HG02840 (cell line): ENCODE measurements at regions not wholly inside any gene's neighbourhood (a gene's known extent, or its start where the extent isn't known, plus 50 kb on each side); places are given as distances from the start of the nearest gene placed in this dataset.

Experiments
- ATAC-seq: cut with Tn5 transposase; IDR thresholded peaks from one replicate; pipeline ENCODE4 v1.9.1; 2021; ENCODE audit warnings: mild to moderate bottlenecking, moderate library complexity, moderate number of reproducible peaks; ENCODE audit not compliant: unreplicated experiment, low FRiP score

GRCh38 chr4:153034681-153035080 lies 98.6 kb downstream of the FHDC1 start:
- no peak for ATAC-seq

- no peak for ATAC-seq
These were observed 100.9 kb downstream of the FHDC1 start for GRCh38 chr4:153036931-153037482.

- ATAC-seq, result no peak
These were observed 102.6 kb downstream of the FHDC1 start for GRCh38 chr4:153038623-153039311.

- no peak for ATAC-seq
These were observed 103.5 kb downstream of the FHDC1 start for GRCh38 chr4:153039542-153040185.

- ATAC-seq, result no peak
These were observed 104.6 kb downstream of the FHDC1 start for GRCh38 chr4:153040677-153041076.

- no peak for ATAC-seq
These were observed 107.9 kb downstream of the FHDC1 start for GRCh38 chr4:153044036-153044435.

GRCh38 chr4:153045111-153045982 lies 109.2 kb downstream of the FHDC1 start:
- no peak for ATAC-seq

- ATAC-seq, result no peak
These were observed 122.5 kb downstream of the FHDC1 start for GRCh38 chr4:153058671-153059060.

- ATAC-seq, result no peak
These were observed 124.1 kb downstream of the FHDC1 start for GRCh38 chr4:153060196-153060595.

- no peak for ATAC-seq
These were observed 125.8 kb downstream of the FHDC1 start for GRCh38 chr4:153061971-153062370.

- no peak for ATAC-seq
These were observed 126.6 kb downstream of the FHDC1 start for GRCh38 chr4:153062652-153063168.

GRCh38 chr4:153063490-153063889 lies 127.4 kb downstream of the FHDC1 start:
- no peak for ATAC-seq

- no peak for ATAC-seq
These were observed 128.4 kb downstream of the FHDC1 start for GRCh38 chr4:153064571-153064970.

GRCh38 chr4:153065276-153065675 lies 129.2 kb downstream of the FHDC1 start:
- no peak for ATAC-seq

GRCh38 chr4:153067376-153067775 lies 131.3 kb downstream of the FHDC1 start:
- no peak for ATAC-seq

GRCh38 chr4:153068751-153069150 lies 132.6 kb downstream of the FHDC1 start:
- no peak for ATAC-seq

- ATAC-seq, result no peak
These were observed 132.2 kb upstream of the TRIM2 start for GRCh38 chr4:153071958-153072598.

GRCh38 chr4:153072661-153073060 lies 131.6 kb upstream of the TRIM2 start:
- ATAC-seq, result no peak

GRCh38 chr4:153074486-153074885 lies 129.8 kb upstream of the TRIM2 start:
- no peak for ATAC-seq

GRCh38 chr4:153074936-153075630 lies 129.2 kb upstream of the TRIM2 start:
- no peak for ATAC-seq
